Endothelial cell of hepatic sinusoid (primary cell): ENCODE measurements at regions not wholly inside any gene's neighbourhood (a gene's known extent, or its start where the extent isn't known, plus 50 kb on each side); places are given as distances from the start of the nearest gene placed in this dataset.

Experiments
- in situ Hi-C: cut with HindIII; loops from 2 replicates; pipeline ENCODE4 v1.10.0; 2017; ENCODE audit warnings: low sequenced_read_pairs

GRCh38 chr2:66840321-66841002 lies 405.5 kb downstream of the MEIS1 start:
- in situ Hi-C loops, result no loop called here

DNA sequence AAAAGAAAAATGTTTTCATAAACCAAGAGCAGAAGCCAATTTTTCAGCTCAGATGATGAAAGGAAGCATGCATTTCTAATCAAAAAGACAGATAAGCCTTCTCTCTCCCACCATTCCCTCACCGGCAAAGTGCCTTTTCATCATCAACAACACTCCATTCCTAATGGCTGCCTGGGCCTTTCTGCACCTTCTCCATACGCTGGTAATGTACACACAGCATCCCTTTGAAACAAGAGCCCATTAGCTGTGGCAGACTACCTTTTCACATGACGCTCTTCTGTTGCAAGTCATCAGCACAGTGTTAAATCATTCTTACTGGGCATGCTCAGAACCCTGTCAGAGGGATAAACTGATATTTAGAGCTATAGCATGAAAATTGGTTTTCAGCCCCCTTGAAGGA lies 408.9 kb downstream of the MEIS1 start:
- in situ Hi-C loops, result no loop called here

DNA sequence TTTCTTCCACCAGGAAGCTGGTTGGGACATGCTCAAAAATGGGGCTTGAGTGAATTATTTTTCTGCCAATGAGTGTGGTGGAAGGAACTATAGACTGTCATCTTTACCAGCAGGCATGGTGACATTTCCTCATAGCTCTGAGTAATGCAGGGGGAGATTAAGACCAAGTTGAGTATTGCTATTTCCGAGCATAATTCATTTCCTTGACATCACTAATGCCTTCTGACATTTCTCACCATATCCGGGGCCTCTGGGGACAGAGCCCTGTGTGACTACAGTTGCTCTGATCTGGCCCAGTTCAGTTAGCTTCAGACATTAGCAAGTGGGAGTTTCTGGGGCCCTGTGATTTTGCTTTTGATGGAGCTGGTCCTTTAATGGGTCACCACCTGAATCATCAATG lies 410.4 kb downstream of the MEIS1 start:
- in situ Hi-C loops, result no loop called here

GRCh38 chr2:66846887-66847286 lies 412.0 kb downstream of the MEIS1 start:
- in situ Hi-C loops, result no loop called here

GRCh38 chr2:66849153-66849755 lies 414.3 kb downstream of the MEIS1 start:
- in situ Hi-C loops, result no loop called here

DNA sequence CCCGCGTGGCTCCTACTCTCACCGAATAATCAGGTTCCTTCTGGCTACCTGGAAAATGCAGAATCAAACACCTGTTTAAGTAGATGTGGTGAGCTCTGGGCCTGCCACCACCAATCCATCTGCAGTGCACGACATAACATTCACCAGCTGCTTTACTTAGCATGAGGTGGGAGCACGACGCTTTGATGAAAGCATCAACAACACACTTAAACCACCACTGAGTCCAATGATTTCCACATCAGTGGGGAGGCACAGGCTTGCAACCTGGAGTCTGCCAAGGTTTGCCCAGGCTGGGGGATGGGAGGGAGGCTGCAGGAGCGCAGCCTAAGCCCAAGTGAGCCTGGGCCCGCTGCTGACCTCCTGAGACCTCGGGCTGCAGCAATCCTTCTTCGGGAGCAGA lies 415.5 kb downstream of the MEIS1 start:
- in situ Hi-C loops, result loop anchor here (25.0 kb wide), 1 partner anchor 413 kb away; the partner anchor contains the start of gene MEIS1

DNA sequence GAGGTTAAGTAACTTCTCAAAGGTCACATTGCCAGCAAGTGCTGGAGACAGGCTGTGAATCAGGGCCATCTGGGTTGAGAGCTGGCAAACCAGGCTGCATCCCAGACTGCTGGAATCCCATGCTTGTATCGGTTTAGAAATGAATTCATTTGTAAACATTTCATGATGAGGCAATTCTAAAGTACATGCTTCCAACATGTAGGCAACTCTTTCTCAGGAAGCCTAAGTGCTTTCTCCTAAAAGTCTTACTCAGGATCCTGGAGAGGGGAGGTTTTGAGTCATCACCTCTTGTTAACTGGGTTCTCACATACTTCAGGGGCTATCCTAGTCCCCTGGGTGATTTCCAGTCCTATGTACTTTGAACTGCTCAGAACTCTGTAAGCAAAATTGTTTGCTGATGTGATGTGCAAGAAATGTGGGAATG lies 416.5 kb downstream of the MEIS1 start:
- in situ Hi-C loops, result loop anchor here (25.0 kb wide), 1 partner anchor 414 kb away; the partner anchor contains the start of gene MEIS1

DNA sequence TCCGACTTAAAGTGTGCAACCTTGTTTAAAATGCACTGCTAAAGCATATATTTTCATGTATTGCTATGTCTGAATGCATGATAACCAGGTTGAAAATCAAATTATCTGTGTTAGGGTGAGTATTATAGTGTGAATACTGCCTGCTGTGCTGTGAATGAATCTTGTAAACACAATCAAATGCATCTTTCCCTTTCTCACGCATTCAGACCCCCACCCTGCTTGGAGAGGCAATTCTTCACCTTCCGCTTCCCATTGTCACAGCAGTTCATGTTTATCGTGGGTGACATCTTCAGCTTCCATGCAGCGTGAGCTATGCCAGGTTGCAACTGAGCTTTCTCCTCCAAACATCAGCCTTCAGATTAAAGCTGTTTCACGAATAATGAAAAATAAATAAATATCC lies 418.0 kb downstream of the MEIS1 start:
- in situ Hi-C loops, result loop anchor here (25.0 kb wide), 1 partner anchor 416 kb away; the partner anchor contains the start of gene MEIS1

DNA sequence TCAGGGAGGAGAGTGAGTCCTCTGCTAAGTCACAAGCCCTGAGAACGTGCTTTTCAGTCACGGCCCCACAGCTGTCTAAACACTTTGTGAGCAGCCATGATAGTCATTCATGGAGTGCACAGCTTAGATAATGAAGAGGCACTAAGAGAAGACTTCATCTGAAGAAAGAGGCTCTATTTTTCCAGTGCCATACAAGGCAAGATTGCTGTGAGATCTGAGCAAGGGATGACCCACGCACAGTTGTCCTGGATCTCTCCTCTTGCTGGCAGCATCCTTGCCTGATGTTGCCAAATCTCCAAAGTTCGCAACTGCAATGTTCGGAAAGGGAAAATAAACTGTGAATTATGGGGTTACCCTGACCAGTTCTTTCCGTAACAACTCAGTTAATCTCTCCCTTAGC lies 418.7 kb downstream of the MEIS1 start:
- in situ Hi-C loops, result loop anchor here (25.0 kb wide), 1 partner anchor 416 kb away; the partner anchor contains the start of gene MEIS1

GRCh38 chr2:66854298-66854697 lies 419.4 kb downstream of the MEIS1 start:
- in situ Hi-C loops, result loop anchor here (25.0 kb wide), 1 partner anchor 417 kb away; the partner anchor contains the start of gene MEIS1

GRCh38 chr2:66862885-66863650 lies 428.1 kb downstream of the MEIS1 start:
- in situ Hi-C loops, result loop anchor here (25.0 kb wide), 1 partner anchor 426 kb away; the partner anchor contains the start of gene MEIS1

GRCh38 chr2:66865161-66865560 lies 430.2 kb downstream of the MEIS1 start:
- in situ Hi-C loops, result loop anchor here (25.0 kb wide), 1 partner anchor 428 kb away; the partner anchor contains the start of gene MEIS1

DNA sequence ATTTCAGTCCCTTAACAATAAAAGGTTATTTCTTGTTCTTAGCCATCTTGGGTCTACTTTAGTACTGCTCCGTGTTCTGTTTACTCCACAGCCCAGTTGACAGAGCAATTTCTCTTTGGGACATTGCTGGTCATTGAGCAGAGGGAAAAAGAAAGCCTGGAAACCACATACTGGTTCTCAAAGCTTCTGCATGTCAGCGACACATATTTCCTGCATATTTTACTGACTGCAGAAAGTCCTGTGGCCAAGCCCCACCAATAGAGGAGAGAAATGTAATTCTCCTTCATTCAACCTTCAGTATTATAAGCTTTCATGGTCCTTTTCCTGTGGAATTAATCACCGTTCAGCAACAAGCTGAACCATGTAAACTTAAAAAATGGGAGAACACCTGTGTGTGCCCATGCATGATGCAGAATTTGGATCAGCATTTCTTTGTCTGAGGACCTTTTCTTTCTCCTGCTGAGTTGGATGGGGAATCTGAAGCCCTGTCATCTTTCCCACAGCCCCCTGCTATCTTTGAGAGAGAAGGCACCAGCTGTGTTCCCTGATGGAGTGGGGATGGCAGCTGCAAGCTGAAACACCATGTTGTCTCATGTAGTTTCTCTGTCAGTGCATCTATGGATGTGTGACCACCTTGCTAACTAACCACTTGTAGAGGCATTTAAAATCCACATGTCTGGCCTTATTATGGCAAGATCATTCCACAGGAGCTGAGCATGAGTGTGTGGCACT lies 431.6 kb downstream of the MEIS1 start:
- in situ Hi-C loops, result loop anchor here (25.0 kb wide), 1 partner anchor 429 kb away; the partner anchor contains the start of gene MEIS1

DNA sequence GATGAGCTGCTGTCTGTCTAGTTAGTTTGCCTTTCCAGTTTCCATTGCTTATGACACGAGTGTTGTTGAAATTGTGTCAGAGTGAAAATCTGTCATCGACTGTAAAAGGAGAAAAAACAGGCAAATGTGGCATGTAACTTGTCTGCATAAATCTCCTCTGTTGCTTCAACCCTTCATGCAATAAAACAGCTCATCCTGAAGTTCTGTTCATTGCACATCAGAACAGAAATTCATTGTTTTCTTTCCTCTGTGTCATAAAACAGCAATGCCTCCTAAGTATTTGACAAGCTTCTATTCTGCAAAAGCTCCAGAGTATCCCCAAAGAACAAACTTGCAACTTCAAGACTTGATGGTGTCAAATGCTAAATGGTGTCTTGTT lies 432.1 kb downstream of the MEIS1 start:
- in situ Hi-C loops, result loop anchor here (25.0 kb wide), 1 partner anchor 430 kb away; the partner anchor contains the start of gene MEIS1

GRCh38 chr2:66869076-66869475 lies 434.2 kb downstream of the MEIS1 start:
- in situ Hi-C loops, result loop anchor here (25.0 kb wide), 1 partner anchor 432 kb away; the partner anchor contains the start of gene MEIS1

- in situ Hi-C loops, result loop anchor here (25.0 kb wide), 1 partner anchor 435 kb away; the partner anchor contains the start of gene MEIS1
These were observed 437.4 kb downstream of the MEIS1 start for GRCh38 chr2:66872081-66872985.

DNA sequence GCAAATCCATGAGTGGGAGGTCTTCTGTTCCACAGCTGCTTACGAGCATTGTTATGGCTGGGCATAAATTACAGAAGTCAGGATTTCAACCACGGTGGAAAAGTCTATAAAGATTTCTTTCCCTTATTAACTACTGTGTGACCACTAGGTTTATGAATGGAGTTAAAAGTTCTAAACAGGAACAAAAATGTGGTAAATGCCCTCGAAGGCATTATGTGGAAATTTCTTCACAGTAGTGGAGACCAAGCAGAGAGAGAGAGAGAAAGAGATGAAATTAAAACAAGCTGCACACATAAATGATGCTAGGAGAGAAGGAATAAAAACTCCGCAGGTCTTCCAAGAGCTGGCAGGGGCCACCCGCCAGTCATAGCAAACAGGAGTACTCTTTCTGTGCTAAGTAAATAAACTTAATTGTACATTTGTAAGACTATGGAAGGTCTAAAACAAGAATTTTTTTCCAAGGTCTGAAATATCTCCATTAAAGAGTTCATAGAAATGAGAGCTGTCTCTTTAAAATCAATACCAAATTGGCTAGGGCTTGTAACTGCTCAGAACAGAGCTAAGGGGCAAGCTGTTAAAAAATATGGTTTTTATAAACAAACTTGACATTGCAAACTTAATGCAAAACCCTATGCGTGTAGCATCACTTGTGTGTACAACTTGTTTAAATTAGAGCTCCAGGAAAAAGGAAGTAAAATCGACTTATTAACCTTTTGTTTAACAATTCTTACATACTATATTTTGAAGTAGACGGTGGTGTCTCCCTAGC lies 438.2 kb downstream of the MEIS1 start:
- in situ Hi-C loops, result loop anchor here (25.0 kb wide), 1 partner anchor 436 kb away; the partner anchor contains the start of gene MEIS1

DNA sequence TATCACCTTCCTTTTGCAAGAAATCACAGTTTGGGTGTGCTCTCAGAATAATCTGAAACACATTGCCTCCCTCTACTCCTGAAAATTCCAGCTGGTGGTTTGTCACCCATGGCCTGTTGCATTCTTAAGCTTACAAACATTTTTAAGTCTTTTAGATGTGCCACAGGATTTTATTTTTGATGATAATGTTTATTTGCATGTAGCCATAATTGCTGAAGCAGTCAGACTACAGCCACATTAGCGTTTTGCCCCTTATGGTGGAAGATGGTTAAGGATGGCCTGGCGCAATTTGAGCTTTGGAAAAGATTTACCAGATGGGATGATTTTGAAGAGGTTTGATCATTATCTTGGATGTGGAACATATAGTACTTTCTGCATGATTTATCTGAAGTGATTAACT lies 439.5 kb downstream of the MEIS1 start:
- in situ Hi-C loops, result loop anchor here (25.0 kb wide), 1 partner anchor 437 kb away; the partner anchor contains the start of gene MEIS1
